H9 (cell line): ENCODE measurements at regions not wholly inside any gene's neighbourhood (a gene's known extent, or its start where the extent isn't known, plus 50 kb on each side); places are given as distances from the start of the nearest gene placed in this dataset.

Experiments used
- DNase-seq: peaks from one replicate; pipeline ENCODE4 v3.0.0-alpha.2; 2017
- H2AFZ ChIP-seq: one replicate; pipeline ENCODE4 v1.6.1; 2013; ENCODE audit warnings: mild to moderate bottlenecking, low read length, control low read depth, moderate library complexity
- H2AK5ac ChIP-seq: 2 replicates; pipeline ENCODE4 v1.6.1; 2013; ENCODE audit warnings: low read length, control low read depth, mixed read lengths; ENCODE audit not compliant: insufficient read length
- H2BK120ac ChIP-seq: one replicate; pipeline ENCODE4 v1.6.1; 2013; ENCODE audit warnings: low read depth, mild to moderate bottlenecking, low read length, control low read depth, inconsistent platforms; ENCODE audit not compliant: poor library complexity, severe bottlenecking
- H2BK12ac ChIP-seq: 2 replicates; pipeline ENCODE4 v1.6.1; 2013; ENCODE audit warnings: low read length, control low read depth, mixed read lengths, low read depth; ENCODE audit not compliant: insufficient read length
- H2BK15ac ChIP-seq: 2 replicates; pipeline ENCODE4 v1.6.1; 2013; ENCODE audit warnings: low read depth, low read length, control low read depth
- H2BK20ac ChIP-seq: one replicate; pipeline ENCODE4 v1.6.1; 2013; ENCODE audit warnings: low read depth, mild to moderate bottlenecking, low read length, control low read depth, inconsistent platforms; ENCODE audit not compliant: poor library complexity, severe bottlenecking
- H2BK5ac ChIP-seq: 2 replicates; pipeline ENCODE4 v1.6.1; 2013; ENCODE audit warnings: low read length, control low read depth, mixed read lengths; ENCODE audit not compliant: insufficient read length
- H3K14ac ChIP-seq: 2 replicates; pipeline ENCODE4 v1.6.1; 2013; ENCODE audit warnings: low read length, control low read depth; ENCODE audit not compliant: insufficient read depth
- H3K18ac ChIP-seq: 2 replicates; pipeline ENCODE4 v1.6.1; 2013; ENCODE audit warnings: low read depth, mild to moderate bottlenecking, mixed read lengths, low read length, control low read depth; ENCODE audit not compliant: insufficient read length
- H3K23ac ChIP-seq: 2 replicates; pipeline ENCODE4 v1.6.1; 2013; ENCODE audit warnings: low read length, control low read depth, mixed read lengths, low read depth; ENCODE audit not compliant: insufficient read length
- H3K23me2 ChIP-seq: 2 replicates; pipeline ENCODE4 v1.6.1; 2013; ENCODE audit warnings: low read depth, mild to moderate bottlenecking, mixed read lengths, low read length, control low read depth; ENCODE audit not compliant: insufficient read length, poor library complexity, severe bottlenecking
- H3K27ac ChIP-seq: 2 replicates; pipeline ENCODE4 v1.5.1; 2013; ENCODE audit warnings: low read length, control low read depth, mixed read lengths, low read depth; ENCODE audit not compliant: insufficient read length
- H3K27me3 ChIP-seq: 2 replicates; pipeline ENCODE4 v1.6.1; 2013; ENCODE audit warnings: low read length, control low read depth, inconsistent platforms; ENCODE audit not compliant: insufficient read depth
- H3K4ac ChIP-seq: 2 replicates; pipeline ENCODE4 v1.6.1; 2013; ENCODE audit warnings: low read depth, mild to moderate bottlenecking, control low read depth, inconsistent platforms, low read length, moderate library complexity
- H3K4me1 ChIP-seq: 2 replicates; pipeline ENCODE4 v1.6.1; 2013; ENCODE audit warnings: low read length, control low read depth, inconsistent platforms; ENCODE audit not compliant: insufficient read depth
- H3K4me2 ChIP-seq: 2 replicates; pipeline ENCODE4 v1.6.1; 2013; ENCODE audit warnings: low read length, control low read depth, mixed read lengths; ENCODE audit not compliant: insufficient read length, insufficient read depth
- H3K56ac ChIP-seq: 2 replicates; pipeline ENCODE4 v1.6.1; 2013; ENCODE audit warnings: low read depth, mild to moderate bottlenecking, mixed read lengths, low read length, control low read depth; ENCODE audit not compliant: insufficient read length
- H3K79me1 ChIP-seq: 2 replicates; pipeline ENCODE4 v1.6.1; 2013; ENCODE audit warnings: low read depth, mild to moderate bottlenecking, moderate library complexity, low read length, control low read depth, inconsistent platforms; ENCODE audit not compliant: insufficient read depth, poor library complexity, severe bottlenecking
- H3K79me2 ChIP-seq: 2 replicates; pipeline ENCODE4 v1.6.1; 2013; ENCODE audit warnings: low read length, control low read depth, inconsistent platforms; ENCODE audit not compliant: insufficient read depth
- H3K9ac ChIP-seq: 2 replicates; pipeline ENCODE4 v1.6.1; 2013; ENCODE audit warnings: low read length, control low read depth, mixed read lengths; ENCODE audit not compliant: insufficient read length; ENCODE audit errors: extremely low read depth
- H3K9me3 ChIP-seq: one replicate; pipeline ENCODE4 v1.6.1; 2013; ENCODE audit warnings: low read depth, low read length, inconsistent platforms; ENCODE audit not compliant: control insufficient read depth
- H3T11ph ChIP-seq: one replicate; pipeline ENCODE4 v1.6.1; 2013; ENCODE audit warnings: mild to moderate bottlenecking, low read length, control low read depth, inconsistent platforms
- H4K20me1 ChIP-seq: one replicate; pipeline ENCODE4 v1.6.1; 2013; ENCODE audit not compliant: control insufficient read depth, insufficient read length, insufficient read depth
- H4K5ac ChIP-seq: 2 replicates; pipeline ENCODE4 v1.6.1; 2013; ENCODE audit warnings: low read depth, mild to moderate bottlenecking, mixed read lengths, low read length, control low read depth; ENCODE audit not compliant: insufficient read length
- H4K8ac ChIP-seq: replicated peaks from 2 replicates; pipeline ENCODE4 v1.6.1; 2013; ENCODE audit warnings: low read length, control low read depth, mixed read lengths, low read depth; ENCODE audit not compliant: insufficient read length
- H4K91ac ChIP-seq: 2 replicates; pipeline ENCODE4 v1.6.1; 2013; ENCODE audit warnings: low read depth, mild to moderate bottlenecking, moderate library complexity, mixed read lengths, low read length, control low read depth; ENCODE audit not compliant: insufficient read length
- H3K27ac Mint-ChIP-seq, 3 experiments: 2 replicates in 2 of 3; 3 replicates in 1 of 3; pipeline ENCODE4 v1.8.0; 2020 to 2021; ENCODE audit warnings: mixed read lengths in 3 of 3, mild to moderate bottlenecking in 1 of 3, moderate library complexity in 1 of 3
- H3K27me3 Mint-ChIP-seq: 2 replicates; pipeline ENCODE4 v1.8.0; 2021; ENCODE audit warnings: low read depth, mild to moderate bottlenecking, moderate library complexity, mixed read lengths
- H3K36me3 Mint-ChIP-seq, 3 experiments: 2 replicates in 2 of 3; 3 replicates in 1 of 3; pipeline ENCODE4 v1.8.0; 2020 to 2021; ENCODE audit warnings: low read depth in 3 of 3, mixed read lengths in 3 of 3; ENCODE audit not compliant: insufficient read depth in 1 of 3
- H3K4me1 Mint-ChIP-seq, 2 experiments: 2 replicates each; pipeline ENCODE4 v1.8.0; 2020; ENCODE audit warnings: mixed read lengths in 2 of 2
- H3K4me3 Mint-ChIP-seq, 2 experiments: 2 replicates in 1 of 2; 3 replicates in 1 of 2; pipeline ENCODE4 v1.8.0; 2020 to 2021; ENCODE audit warnings: mild to moderate bottlenecking in 2 of 2, mixed read lengths in 2 of 2, moderate library complexity in 1 of 2
- H3K9me3 Mint-ChIP-seq, 2 experiments: 2 replicates in 1 of 2; 3 replicates in 1 of 2; pipeline ENCODE4 v1.8.0; 2020; ENCODE audit warnings: mild to moderate bottlenecking in 2 of 2, mixed read lengths in 2 of 2, moderate library complexity in 1 of 2
- CTCF ChIP-seq: fragments of 200-600 bp; sonication (generic); conservative IDR thresholded peaks from 3 replicates; pipeline ENCODE4 v1.8.0; 2021; ENCODE audit warnings: antibody characterized with exemption, mild to moderate bottlenecking
- WGBS: extraction: QIAGEN DNeasy Blood & Tissue Kit; methylation state at CpG from one replicate; pipeline ENCODE4 v1.1.7; 2013; ENCODE audit warnings: missing lambda C conversion rate, low lambda C conversion rate, mixed read lengths; ENCODE audit not compliant: insufficient read length; ENCODE audit errors: extremely low coverage; 5-methylcytosine and 5-hydroxymethylcytosine counted together

GRCh38 chr6:98769546-98769945 lies 64.8 kb upstream of the POU3F2 start:
- H3K79me1 ChIP-seq, result no peaks in the 10 kb centered on the region
- peaks cover 3% of the 10 kb centered on the region; the same call in 1 of the 2 replicates for H3K27me3 Mint-ChIP-seq
- no peak overlapping the region for H2BK20ac ChIP-seq
- TF ChIP-seq CTCF, result peak; percentile 61
- no peaks in the 10 kb centered on the region for H3K9me3 Mint-ChIP-seq
- peaks cover under 1 to 2% of the 10 kb centered on the region in 2 experiments; a peak in 2 of 4 replicates for H3K4me1 Mint-ChIP-seq
- H2BK12ac ChIP-seq, result no peak overlapping the region
- no peak overlapping the region for H3K23ac ChIP-seq
- no peak overlapping the region for H3K4me3 Mint-ChIP-seq
- DNase-seq, result peak; percentile 46
- no peak overlapping the region for H2BK15ac ChIP-seq
- H3K23me2 ChIP-seq, result no peaks in the 10 kb centered on the region
- no peaks in the 10 kb centered on the region for H3K36me3 Mint-ChIP-seq
- no peak overlapping the region for H2BK5ac ChIP-seq
- no peak overlapping the region for H3T11ph ChIP-seq
- no peak overlapping the region for H2BK120ac ChIP-seq
- no peak overlapping the region for H3K4ac ChIP-seq
- no peak overlapping the region for H4K5ac ChIP-seq
- no peak overlapping the region for H2AFZ ChIP-seq
- H3K56ac ChIP-seq, result no peak overlapping the region
- H2AK5ac ChIP-seq, result no peak overlapping the region
- no CpG with 5 or more reads among the region's 1 CpG for WGBS
- no peaks in the 10 kb centered on the region for H3K79me2 ChIP-seq
- no peak overlapping the region for H3K27ac ChIP-seq
- no peaks in the 10 kb centered on the region for H3K9me3 ChIP-seq
- H3K18ac ChIP-seq, result no peak overlapping the region
- H3K4me1 ChIP-seq, result no peaks in the 10 kb centered on the region
- no peak overlapping the region for H3K27ac Mint-ChIP-seq
- H4K20me1 ChIP-seq, result no peaks in the 10 kb centered on the region
- H3K4me2 ChIP-seq, result no peak overlapping the region
- H3K27me3 ChIP-seq, result no peaks in the 10 kb centered on the region
- H4K8ac ChIP-seq, result no peak overlapping the region
- H3K14ac ChIP-seq, result no peak overlapping the region
- no peak overlapping the region for H3K9ac ChIP-seq
- no peak overlapping the region for H4K91ac ChIP-seq
